Stromal cell of bone marrow (primary cell): ENCODE measurements at regions not wholly inside any gene's neighbourhood (a gene's known extent, or its start where the extent isn't known, plus 50 kb on each side); places are given as distances from the start of the nearest gene placed in this dataset.
"Not testable (repeated sequence)": the region's sequence is repeated elsewhere in the genome, so short reads cannot be mapped to it uniquely, and the experiment has no call there.

ENCODE experiments used
- DNase-seq: peaks from one replicate; pipeline ENCODE4 v3.0.0-alpha.2; 2012; ENCODE audit warnings: low read depth

DNA sequence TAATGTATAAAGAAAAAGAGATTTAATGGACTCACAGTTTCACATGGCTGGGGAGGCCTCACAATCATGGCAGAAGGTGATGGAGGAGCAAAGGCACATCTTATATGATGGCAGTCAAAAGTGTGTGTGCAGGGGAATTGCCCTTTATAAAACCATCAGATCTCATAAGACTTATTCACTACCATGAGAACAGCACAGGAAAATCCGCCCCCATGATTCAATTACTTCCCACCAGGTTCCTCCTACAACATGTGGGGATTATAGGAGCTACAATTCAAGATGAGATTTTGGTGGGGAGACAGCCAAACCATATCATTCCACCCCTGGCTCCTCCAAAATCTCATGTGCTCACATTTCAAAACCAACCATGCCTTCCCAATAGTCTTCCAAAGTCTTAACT, 82.5 kb upstream of the ANKRD1 start:
- DNase-seq = not testable (repeated sequence)

- not testable (repeated sequence) for DNase-seq
Measured at GRCh38 chr10:91005276-91005675, 84.4 kb upstream of the ANKRD1 start.

DNA sequence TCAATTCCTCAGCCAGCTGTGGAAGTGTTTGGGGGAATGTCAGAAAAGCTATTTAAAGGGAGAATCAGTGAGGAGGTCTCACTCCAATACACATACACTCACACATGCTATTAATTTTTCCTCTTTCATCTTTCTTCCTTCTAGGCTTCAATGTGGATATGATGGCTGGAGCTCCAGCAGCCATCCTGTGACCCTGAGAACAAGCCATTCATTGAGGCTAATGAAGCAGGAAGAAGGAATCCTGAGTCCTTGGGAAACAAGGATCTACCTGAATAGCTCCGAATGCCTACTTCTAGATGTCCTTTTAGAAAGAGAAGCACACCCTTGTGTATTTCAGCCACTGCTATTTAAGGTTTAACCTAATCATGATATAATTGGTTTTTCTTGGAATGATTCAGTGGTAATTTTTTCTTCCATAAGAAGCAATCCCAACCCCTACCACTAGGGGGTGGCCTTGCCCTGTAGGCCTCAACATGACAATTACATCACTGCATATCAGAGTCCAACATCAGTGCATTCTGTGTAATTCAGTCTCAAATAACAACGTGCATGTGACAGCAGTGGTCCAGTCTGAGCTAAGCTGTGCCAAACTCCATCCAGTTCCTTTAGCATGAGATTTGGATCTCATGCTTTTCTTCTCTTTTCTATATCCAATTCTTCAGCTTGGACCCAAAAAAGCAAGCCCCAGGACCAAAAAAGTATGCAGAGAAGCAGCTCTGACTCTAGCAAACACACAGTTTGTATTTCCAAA, 85.3 kb upstream of the ANKRD1 start:
- peak; percentile 69 for DNase-seq

- DNase-seq = no peak
Measured at GRCh38 chr10:91006752-91007346, 86.0 kb upstream of the ANKRD1 start.

GRCh38 chr10:91007655-91008054, 86.8 kb upstream of the ANKRD1 start:
- no peak for DNase-seq

GRCh38 chr10:91009121-91009520, 88.2 kb upstream of the ANKRD1 start:
- DNase-seq = no peak

- DNase-seq = no peak
Measured at GRCh38 chr10:91010952-91011351, 90.1 kb upstream of the ANKRD1 start.

GRCh38 chr10:91012502-91012901, 91.6 kb upstream of the ANKRD1 start:
- DNase-seq = no peak

DNA sequence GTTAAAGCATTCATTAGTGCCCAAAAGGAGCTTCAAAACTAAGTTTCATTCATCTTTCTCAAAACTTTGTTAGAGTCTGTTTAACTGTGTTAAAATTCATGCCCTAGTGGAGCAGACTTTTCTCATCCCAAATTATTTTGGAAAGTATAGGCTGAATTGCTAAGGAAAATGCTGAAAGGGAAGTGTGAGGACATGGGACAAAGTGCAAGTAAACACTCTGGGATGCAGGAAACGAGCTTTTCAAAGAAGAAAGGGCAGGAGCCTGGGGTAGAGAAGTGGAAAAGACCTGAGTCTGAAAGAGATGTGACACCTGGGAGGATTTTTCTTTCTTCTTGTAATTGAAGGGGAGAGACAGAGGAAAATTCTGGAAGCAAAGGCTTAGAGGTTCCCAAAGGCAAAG, 93.1 kb upstream of the ANKRD1 start:
- DNase-seq = no peak

GRCh38 chr10:91017198-91017597, 96.3 kb upstream of the ANKRD1 start:
- no peak for DNase-seq

GRCh38 chr10:91021901-91022300, 101.0 kb upstream of the ANKRD1 start:
- DNase-seq = no peak

GRCh38 chr10:91022390-91022789, 101.5 kb upstream of the ANKRD1 start:
- DNase-seq = no peak

GRCh38 chr10:91022924-91023699, 102.2 kb upstream of the ANKRD1 start:
- no peak for DNase-seq

- DNase-seq = no peak
Measured at GRCh38 chr10:91023700-91024398, 103.0 kb upstream of the ANKRD1 start.

- DNase-seq = no peak
Measured at GRCh38 chr10:91024541-91024940, 103.7 kb upstream of the ANKRD1 start.

- no peak for DNase-seq
Measured at GRCh38 chr10:91032611-91033206, 111.8 kb upstream of the ANKRD1 start.

GRCh38 chr10:91033324-91033950, 112.5 kb upstream of the ANKRD1 start:
- no peak for DNase-seq

- no peak for DNase-seq
Measured at GRCh38 chr10:91034042-91034441, 113.2 kb upstream of the ANKRD1 start.

GRCh38 chr10:91034494-91035159, 113.7 kb upstream of the ANKRD1 start:
- DNase-seq = peak; percentile 44

DNA sequence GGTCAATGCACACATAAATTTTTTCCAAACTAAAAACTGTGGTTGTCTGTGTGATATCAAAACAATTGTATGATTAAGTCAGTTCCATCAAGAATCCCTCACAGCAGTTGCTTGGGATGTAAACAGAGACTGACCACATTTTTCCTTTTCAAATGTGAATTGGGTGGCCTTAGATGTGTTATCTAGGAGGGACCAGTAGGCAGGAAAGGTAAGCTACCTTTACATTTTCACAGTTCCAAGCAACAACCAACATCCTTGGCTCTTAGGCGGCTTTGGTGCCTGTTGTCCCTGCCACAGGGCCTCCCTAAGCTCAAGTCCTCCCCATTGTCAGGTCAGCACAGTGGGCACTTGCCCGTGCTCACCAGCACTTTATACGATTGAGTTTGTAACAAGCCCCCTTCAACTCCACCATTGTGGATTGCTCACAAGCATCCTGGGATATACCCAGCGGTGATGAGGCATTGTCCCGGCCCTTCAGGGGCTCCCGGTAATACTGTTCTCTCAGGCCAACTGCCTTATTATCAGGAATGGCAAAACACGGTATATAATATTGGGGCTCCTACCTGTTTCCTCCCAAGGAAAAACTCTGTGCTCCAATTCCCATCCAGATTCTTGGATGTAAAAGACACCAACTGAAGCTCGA, 114.9 kb upstream of the ANKRD1 start:
- DNase-seq = no peak
